H1 (cell line): ENCODE measurements at regions not wholly inside any gene's neighbourhood (a gene's known extent, or its start where the extent isn't known, plus 50 kb on each side); places are given as distances from the start of the nearest gene placed in this dataset.

ENCODE experiments used
- CTCF ChIA-PET: fragments of 300-600 bp; sonication (Branson Sonifier 250); formaldehyde crosslinking; loops from one replicate; lab custom pipeline; 2021; ENCODE audit not compliant: partially characterized antibody; lab: Charles Lee
- POLR2A ChIA-PET: fragments of 300-600 bp; sonication (Branson Sonifier 250); formaldehyde crosslinking; loops from one replicate; lab custom pipeline; 2021; ENCODE audit warnings: inconsistent platforms; ENCODE audit not compliant: partially characterized antibody; lab: Charles Lee
- DNase-seq, 2 experiments: peaks; one replicate each; pipeline versions ENCODE4 v3.0.0 to v3.0.0-alpha.2; 2010 to 2022; ENCODE audit warnings: low spot score in 2 of 2, low read depth in 1 of 2, mixed read lengths in 1 of 2
- FAIRE-seq: peaks from 2 replicates; lab custom pipeline; 2011; peaks lifted over from hg19 to GRCh38; lab: Jason Lieb, UNC
- H2AFZ ChIP-seq: 2 replicates; pipeline ENCODE4 v1.8.1; 2012; ENCODE audit warnings: low read length, inconsistent platforms
- H2AK5ac ChIP-seq: 2 replicates; pipeline ENCODE4 v1.6.1; 2013; ENCODE audit warnings: low read depth, low read length
- H2BK120ac ChIP-seq: replicated peaks from 2 replicates; pipeline ENCODE3; 2013; ENCODE audit warnings: low read depth, low read length, inconsistent platforms
- H2BK12ac ChIP-seq: 2 replicates; pipeline ENCODE4 v1.6.1; 2013; ENCODE audit warnings: low read depth, low read length
- H2BK15ac ChIP-seq: 2 replicates; pipeline ENCODE4 v1.6.1; 2013; ENCODE audit warnings: low read length
- H2BK20ac ChIP-seq: 2 replicates; pipeline ENCODE4 v1.6.1; 2013; ENCODE audit warnings: low read length
- H2BK5ac ChIP-seq: 2 replicates; pipeline ENCODE4 v1.6.1; 2013; ENCODE audit warnings: low read depth, low read length
- H3K14ac ChIP-seq: 2 replicates; pipeline ENCODE4 v1.6.1; 2013; ENCODE audit warnings: inconsistent platforms; ENCODE audit not compliant: insufficient read length
- H3K18ac ChIP-seq: 2 replicates; pipeline ENCODE4 v1.6.1; 2013; ENCODE audit warnings: low read length; ENCODE audit errors: extremely low read depth
- H3K23ac ChIP-seq: 2 replicates; pipeline ENCODE4 v1.6.1; 2013; ENCODE audit warnings: inconsistent platforms; ENCODE audit not compliant: insufficient read length
- H3K23me2 ChIP-seq: 2 replicates; pipeline ENCODE4 v1.6.1; 2013; ENCODE audit warnings: low read depth, low read length
- H3K27ac ChIP-seq: 2 replicates; pipeline ENCODE4 v1.6.1; 2011; ENCODE audit warnings: low read depth, low read length, inconsistent platforms
- H3K27me3 ChIP-seq, 4 experiments: replicated peaks in 1 of 4; 1 replicate in 1 of 4; 2 replicates in 3 of 4; pipeline versions ENCODE4 v1.6.1 to v1.8.1; 2011 to 2013; ENCODE audit warnings: low read length in 3 of 4, mild to moderate bottlenecking in 3 of 4, inconsistent platforms in 2 of 4, mixed read lengths in 2 of 4, moderate library complexity in 1 of 4; ENCODE audit not compliant: control insufficient read depth in 3 of 4, insufficient read depth in 3 of 4; ENCODE audit errors: extremely low read depth in 1 of 4
- H3K36me3 ChIP-seq, 4 experiments: 2 replicates each; pipeline versions ENCODE4 v1.6.1 to v1.8.1; 2011 to 2013; ENCODE audit warnings: mild to moderate bottlenecking in 4 of 4, low read length in 3 of 4, moderate library complexity in 2 of 4, control low read depth in 1 of 4, inconsistent platforms in 1 of 4; ENCODE audit not compliant: insufficient read depth in 4 of 4, control insufficient read depth in 2 of 4
- H3K4ac ChIP-seq: replicated peaks from 2 replicates; pipeline ENCODE3; 2013; ENCODE audit warnings: low read length, low read depth, mixed read lengths, inconsistent platforms; ENCODE audit not compliant: insufficient read length
- H3K4me1 ChIP-seq, 4 experiments: replicated peaks in 1 of 4; 1 replicate in 1 of 4; 2 replicates in 3 of 4; pipeline versions ENCODE4 v1.6.1 to v1.8.1; 2011 to 2013; ENCODE audit warnings: low read length in 3 of 4, inconsistent platforms in 2 of 4, mixed read lengths in 1 of 4; ENCODE audit not compliant: insufficient read depth in 4 of 4, control insufficient read depth in 3 of 4
- H3K4me2 ChIP-seq, 2 experiments: 2 replicates each; pipeline versions ENCODE4 v1.6.1 to v1.8.1; 2011 to 2013; ENCODE audit warnings: low read depth in 2 of 2, low read length in 2 of 2, control low read depth in 1 of 2, inconsistent platforms in 1 of 2, mild to moderate bottlenecking in 1 of 2; ENCODE audit not compliant: insufficient read depth in 1 of 2
- H3K4me3 ChIP-seq, 4 experiments: fragments of 200-600, 300-600 bp in 1 of 4; sonication (generic), shearing (Covaris generic), sonication (Bioruptor Twin) in 1 of 4; 2 replicates each; pipeline versions ENCODE4 v1.5.1 to v1.8.1; 2011 to 2016; ENCODE audit warnings: low read length in 4 of 4, low read depth in 3 of 4, control low read depth in 2 of 4, inconsistent platforms in 2 of 4, mild to moderate bottlenecking in 2 of 4, mixed read lengths in 1 of 4, moderate library complexity in 1 of 4; ENCODE audit not compliant: insufficient read depth in 2 of 4; ENCODE audit errors: extremely low read depth in 1 of 4
- H3K56ac ChIP-seq: replicated peaks from 2 replicates; pipeline ENCODE3; 2013; ENCODE audit warnings: low read depth, mild to moderate bottlenecking, mixed read lengths, low read length, inconsistent platforms; ENCODE audit not compliant: insufficient read length
- H3K79me1 ChIP-seq: 2 replicates; pipeline ENCODE4 v1.6.1; 2013; ENCODE audit warnings: low read depth, low read length, control low read depth
- H3K79me2 ChIP-seq, 2 experiments: 2 replicates each; pipeline versions ENCODE4 v1.6.1 to v1.8.1; 2012 to 2013; ENCODE audit warnings: low read length in 2 of 2, mild to moderate bottlenecking in 2 of 2, inconsistent platforms in 1 of 2; ENCODE audit not compliant: insufficient read depth in 2 of 2, control insufficient read depth in 1 of 2
- H3K9ac ChIP-seq, 4 experiments: replicated peaks in 1 of 4; 1 replicate in 1 of 4; 2 replicates in 3 of 4; pipeline versions ENCODE4 v1.6.1 to v1.8.1; 2011 to 2013; ENCODE audit warnings: low read depth in 3 of 4, low read length in 3 of 4, control low read depth in 2 of 4, mild to moderate bottlenecking in 2 of 4, moderate library complexity in 2 of 4, inconsistent platforms in 1 of 4; ENCODE audit errors: extremely low read depth in 1 of 4
- H3K9me3 ChIP-seq, 2 experiments: 2 replicates each; pipeline versions ENCODE4 v1.6.1 to v1.8.1; 2012 to 2013; ENCODE audit warnings: mild to moderate bottlenecking in 2 of 2, moderate library complexity in 2 of 2, control low read depth in 1 of 2, inconsistent platforms in 1 of 2, low read depth in 1 of 2, low read length in 1 of 2, mixed read lengths in 1 of 2; ENCODE audit not compliant: insufficient read depth in 2 of 2
- H4K20me1 ChIP-seq, 2 experiments: replicated peaks in 1 of 2; 2 replicates each; pipeline versions ENCODE3 to v1.8.1; 2011 to 2013; ENCODE audit warnings: inconsistent platforms in 2 of 2, low read length in 2 of 2, mild to moderate bottlenecking in 1 of 2; ENCODE audit not compliant: insufficient read depth in 2 of 2, control insufficient read depth in 1 of 2
- H4K5ac ChIP-seq: 2 replicates; pipeline ENCODE4 v1.6.1; 2013; ENCODE audit warnings: low read length, low read depth, mixed read lengths, inconsistent platforms; ENCODE audit not compliant: insufficient read length
- H4K8ac ChIP-seq: 2 replicates; pipeline ENCODE4 v1.8.0; 2013; ENCODE audit warnings: mild to moderate bottlenecking, moderate library complexity, low read length, inconsistent platforms; ENCODE audit not compliant: insufficient read depth; ENCODE audit errors: extremely low read depth
- H4K91ac ChIP-seq: replicated peaks from 2 replicates; pipeline ENCODE3; 2013; ENCODE audit warnings: low read length, mixed read lengths, inconsistent platforms; ENCODE audit not compliant: insufficient read length
- CEBPB ChIP-seq: IDR thresholded peaks from 2 replicates; pipeline ENCODE4 v1.6.1; 2012; ENCODE audit warnings: low read depth, low read length
- EGR1 ChIP-seq: IDR thresholded peaks from 2 replicates; pipeline ENCODE4 v1.6.1; 2011; ENCODE audit warnings: low read depth, low read length, borderline replicate concordance
- WGBS, 2 experiments: shearing (Covaris generic) in 1 of 2; methylation state at CpG; one replicate each; pipeline versions ENCODE4 v1.1.6 to v1.1.7; 2013 to 2015; ENCODE audit warnings: low lambda C conversion rate in 2 of 2, mixed read lengths in 2 of 2, inconsistent platforms in 1 of 2, low coverage in 1 of 2, missing lambda C conversion rate in 1 of 2; ENCODE audit not compliant: insufficient replicate concordance in 2 of 2, insufficient coverage in 1 of 2, insufficient read length in 1 of 2; ENCODE audit errors: extremely low coverage in 1 of 2, missing lambda C conversion rate in 1 of 2; 5-methylcytosine and 5-hydroxymethylcytosine counted together

DNA sequence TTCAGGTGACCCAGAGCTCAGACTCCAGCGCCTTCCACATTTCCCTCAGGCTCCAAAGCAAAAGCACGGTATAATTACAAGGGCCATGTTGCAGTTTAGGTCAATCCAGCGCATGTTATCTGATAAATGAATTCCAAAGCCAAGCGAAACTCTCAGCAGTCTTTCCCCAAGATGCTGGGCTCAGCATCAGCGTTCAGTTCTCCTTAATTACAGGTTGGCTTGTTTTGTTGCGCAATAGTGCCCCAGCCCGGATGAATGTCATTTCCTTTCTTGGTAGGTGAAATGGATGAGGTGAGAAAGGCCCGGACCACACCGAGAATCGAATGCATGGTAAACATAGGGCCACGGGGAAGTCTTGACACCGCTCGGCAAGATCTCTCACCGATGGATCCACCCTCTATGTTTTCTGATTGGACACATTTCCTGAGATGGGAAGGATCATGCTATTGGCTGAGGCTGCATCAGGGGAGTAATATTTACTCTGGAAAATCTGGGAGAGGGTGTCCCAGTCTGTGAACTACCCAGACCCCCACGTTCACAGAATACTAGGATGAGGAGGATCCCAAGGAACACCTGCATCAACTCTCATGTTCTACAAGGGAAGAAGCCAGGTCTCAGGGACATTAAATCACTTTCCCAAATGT lies 221.2 kb upstream of the ANKRD55 start:
- Histone ChIP-seq H2AK5ac (no peak overlapping the region), H2BK15ac (no peak overlapping the region), H3K4ac (no peak overlapping the region), H4K8ac (no peak overlapping the region), H4K20me1 (no peaks in the 10 kb centered on the region), H3K4me3 (no peak overlapping the region), H2BK12ac (no peak overlapping the region), H3K9me3 (no peaks in the 10 kb centered on the region), H3K9ac (no peak overlapping the region), H4K91ac (no peak overlapping the region), H2BK5ac (no peak overlapping the region), H4K5ac (no peak overlapping the region), H3K4me1 (no peaks in the 10 kb centered on the region; a peak in 2 of 7 replicates), H3K79me1 (no peaks in the 10 kb centered on the region), H3K36me3 (no peaks in the 10 kb centered on the region), H2AFZ (no peak overlapping the region), H3K23me2 (no peaks in the 10 kb centered on the region; the same call in 1 of the 2 replicates), H3K14ac (no peak overlapping the region), H3K79me2 (no peaks in the 10 kb centered on the region), H3K18ac (no peak overlapping the region), H2BK20ac (no peak overlapping the region), H3K4me2 (no peak overlapping the region), H3K27ac (no peak overlapping the region), H3K56ac (no peak overlapping the region), H2BK120ac (no peak overlapping the region), H3K23ac (no peak overlapping the region), H3K27me3 (no peaks in the 10 kb centered on the region)
- no peak for FAIRE-seq
- no peak for DNase-seq
- POLR2A ChIA-PET = no interaction called here
- CTCF ChIA-PET = interaction anchor here (1.6 kb wide), 1 partner anchor 10 kb away, joined by 3 read pairs; no protein-coding TSS in a partner anchor
- 93% methylated on average over 15 of the region's 15 CpGs; no CpG with 5 or more reads in 1 of the 2 experiments for WGBS, 2 experiments
- TF ChIP-seq CEBPB = peak; percentile 97
- TF ChIP-seq EGR1 = no peak
